Mucosa of stomach (tissue), 1 donor: ENCODE measurements at regions not wholly inside any gene's neighbourhood (a gene's known extent, or its start where the extent isn't known, plus 50 kb on each side); places are given as distances from the start of the nearest gene placed in this dataset.

ENCODE experiments used
- H3K27me3 ChIP-seq: one replicate; pipeline ENCODE4 v1.7.0; 2013; ENCODE audit warnings: mild to moderate bottlenecking, low read length; ENCODE audit not compliant: control insufficient read depth, insufficient read depth
- H3K36me3 ChIP-seq: one replicate; pipeline ENCODE4 v1.7.0; 2013; ENCODE audit warnings: low read length; ENCODE audit not compliant: control insufficient read depth, insufficient read depth
- H3K4me1 ChIP-seq: one replicate; pipeline ENCODE4 v1.7.0; 2013; ENCODE audit warnings: mild to moderate bottlenecking, low read length; ENCODE audit not compliant: control insufficient read depth, insufficient read depth
- H3K4me3 ChIP-seq: one replicate; pipeline ENCODE4 v1.7.0; 2013; ENCODE audit warnings: low read length
- H3K9ac ChIP-seq: one replicate; pipeline ENCODE4 v1.7.0; 2013; ENCODE audit warnings: mild to moderate bottlenecking, low read length, moderate library complexity
- H3K9me3 ChIP-seq: one replicate; pipeline ENCODE4 v1.7.0; 2013; ENCODE audit warnings: mild to moderate bottlenecking, low read length, moderate library complexity; ENCODE audit not compliant: control insufficient read depth
- donor health status: Pancreatic carcinoma.

GRCh38 chr1:79293611-79294010, 287.1 kb upstream of the ADGRL4 start:
- no peak overlapping the region for H3K9ac ChIP-seq
- no peaks in the 10 kb centered on the region for H3K36me3 ChIP-seq
- H3K4me1 ChIP-seq, result no peaks in the 10 kb centered on the region
- H3K4me3 ChIP-seq, result no peak overlapping the region
- no peaks in the 10 kb centered on the region for H3K27me3 ChIP-seq
- H3K9me3 ChIP-seq, result no peaks in the 10 kb centered on the region

- Histone ChIP-seq H3K4me1 (no peaks in the 10 kb centered on the region), H3K9me3 (no peaks in the 10 kb centered on the region), H3K4me3 (no peak overlapping the region), H3K9ac (no peak overlapping the region), H3K36me3 (no peaks in the 10 kb centered on the region), H3K27me3 (no peaks in the 10 kb centered on the region)
These were observed 284.5 kb upstream of the ADGRL4 start for GRCh38 chr1:79290927-79291474.

GRCh38 chr1:79287982-79288381, 281.5 kb upstream of the ADGRL4 start:
- H3K36me3 ChIP-seq, result no peaks in the 10 kb centered on the region
- no peaks in the 10 kb centered on the region for H3K4me1 ChIP-seq
- H3K4me3 ChIP-seq, result no peak overlapping the region
- no peaks in the 10 kb centered on the region for H3K9me3 ChIP-seq
- no peak overlapping the region for H3K9ac ChIP-seq
- no peaks in the 10 kb centered on the region for H3K27me3 ChIP-seq

- Histone ChIP-seq H3K36me3 (no peaks in the 10 kb centered on the region), H3K4me1 (no peaks in the 10 kb centered on the region)
These were observed 279.1 kb upstream of the ADGRL4 start for GRCh38 chr1:79285667-79286066.

GRCh38 chr1:79283451-79283850, 276.9 kb upstream of the ADGRL4 start:
- no peaks in the 10 kb centered on the region for H3K4me1 ChIP-seq
- H3K4me3 ChIP-seq, result no peak overlapping the region
- no peaks in the 10 kb centered on the region for H3K9me3 ChIP-seq
- H3K27me3 ChIP-seq, result no peaks in the 10 kb centered on the region
- no peaks in the 10 kb centered on the region for H3K36me3 ChIP-seq
- H3K9ac ChIP-seq, result no peak overlapping the region

More at GRCh38 chr1:79285667-79286066, 279.1 kb upstream of the ADGRL4 start:
- H3K9ac ChIP-seq, result no peak overlapping the region
- H3K4me3 ChIP-seq, result no peak overlapping the region
- H3K27me3 ChIP-seq, result no peaks in the 10 kb centered on the region
- no peaks in the 10 kb centered on the region for H3K9me3 ChIP-seq

GRCh38 chr1:79281442-79281841, 274.9 kb upstream of the ADGRL4 start:
- Histone ChIP-seq H3K4me3 (no peak overlapping the region), H3K27me3 (no peaks in the 10 kb centered on the region), H3K9me3 (no peaks in the 10 kb centered on the region), H3K4me1 (no peaks in the 10 kb centered on the region), H3K9ac (no peak overlapping the region), H3K36me3 (no peaks in the 10 kb centered on the region)

GRCh38 chr1:79271759-79272158, 265.2 kb upstream of the ADGRL4 start:
- Histone ChIP-seq H3K9ac (no peak overlapping the region), H3K4me3 (no peak overlapping the region), H3K9me3 (peaks cover 4% of the 10 kb centered on the region), H3K4me1 (no peaks in the 10 kb centered on the region), H3K27me3 (no peaks in the 10 kb centered on the region), H3K36me3 (no peaks in the 10 kb centered on the region)

GRCh38 chr1:79264975-79265818, 258.7 kb upstream of the ADGRL4 start:
- Histone ChIP-seq H3K9ac (no peak overlapping the region), H3K4me3 (no peak overlapping the region), H3K27me3 (no peaks in the 10 kb centered on the region), H3K9me3 (no peaks in the 10 kb centered on the region), H3K36me3 (no peaks in the 10 kb centered on the region), H3K4me1 (no peaks in the 10 kb centered on the region)

- H3K27me3 ChIP-seq, result no peaks in the 10 kb centered on the region
- H3K36me3 ChIP-seq, result no peaks in the 10 kb centered on the region
- no peaks in the 10 kb centered on the region for H3K4me1 ChIP-seq
- H3K9me3 ChIP-seq, result no peaks in the 10 kb centered on the region
- H3K4me3 ChIP-seq, result no peak overlapping the region
- H3K9ac ChIP-seq, result no peak overlapping the region
These were observed 257.8 kb upstream of the ADGRL4 start for GRCh38 chr1:79264285-79264684.

- H3K4me3 ChIP-seq, result no peak overlapping the region
- no peaks in the 10 kb centered on the region for H3K36me3 ChIP-seq
- no peaks in the 10 kb centered on the region for H3K27me3 ChIP-seq
- no peaks in the 10 kb centered on the region for H3K4me1 ChIP-seq
- no peaks in the 10 kb centered on the region for H3K9me3 ChIP-seq
- H3K9ac ChIP-seq, result no peak overlapping the region
These were observed 256.3 kb upstream of the ADGRL4 start for GRCh38 chr1:79262745-79263258.

GRCh38 chr1:79259390-79260336, 253.1 kb upstream of the ADGRL4 start:
- Histone ChIP-seq H3K4me3 (no peak overlapping the region), H3K9me3 (no peaks in the 10 kb centered on the region), H3K36me3 (no peaks in the 10 kb centered on the region), H3K9ac (no peak overlapping the region), H3K4me1 (peaks cover 7% of the 10 kb centered on the region), H3K27me3 (no peaks in the 10 kb centered on the region)

GRCh38 chr1:79255421-79255820, 248.9 kb upstream of the ADGRL4 start:
- Histone ChIP-seq H3K4me3 (no peak overlapping the region), H3K36me3 (no peaks in the 10 kb centered on the region), H3K27me3 (no peaks in the 10 kb centered on the region), H3K9me3 (no peaks in the 10 kb centered on the region), H3K4me1 (peaks cover 13% of the 10 kb centered on the region), H3K9ac (no peak overlapping the region)
